HG02870 (cell line): ENCODE measurements at regions not wholly inside any gene's neighbourhood (a gene's known extent, or its start where the extent isn't known, plus 50 kb on each side); places are given as distances from the start of the nearest gene placed in this dataset.
"Not testable (repeated sequence)": the region's sequence is repeated elsewhere in the genome, so short reads cannot be mapped to it uniquely, and the experiment has no call there.

ENCODE experiments used
- ATAC-seq: cut with Tn5 transposase; IDR thresholded peaks from one replicate; pipeline ENCODE4 v1.9.1; 2021; ENCODE audit warnings: mild to moderate bottlenecking, moderate library complexity; ENCODE audit not compliant: unreplicated experiment

DNA sequence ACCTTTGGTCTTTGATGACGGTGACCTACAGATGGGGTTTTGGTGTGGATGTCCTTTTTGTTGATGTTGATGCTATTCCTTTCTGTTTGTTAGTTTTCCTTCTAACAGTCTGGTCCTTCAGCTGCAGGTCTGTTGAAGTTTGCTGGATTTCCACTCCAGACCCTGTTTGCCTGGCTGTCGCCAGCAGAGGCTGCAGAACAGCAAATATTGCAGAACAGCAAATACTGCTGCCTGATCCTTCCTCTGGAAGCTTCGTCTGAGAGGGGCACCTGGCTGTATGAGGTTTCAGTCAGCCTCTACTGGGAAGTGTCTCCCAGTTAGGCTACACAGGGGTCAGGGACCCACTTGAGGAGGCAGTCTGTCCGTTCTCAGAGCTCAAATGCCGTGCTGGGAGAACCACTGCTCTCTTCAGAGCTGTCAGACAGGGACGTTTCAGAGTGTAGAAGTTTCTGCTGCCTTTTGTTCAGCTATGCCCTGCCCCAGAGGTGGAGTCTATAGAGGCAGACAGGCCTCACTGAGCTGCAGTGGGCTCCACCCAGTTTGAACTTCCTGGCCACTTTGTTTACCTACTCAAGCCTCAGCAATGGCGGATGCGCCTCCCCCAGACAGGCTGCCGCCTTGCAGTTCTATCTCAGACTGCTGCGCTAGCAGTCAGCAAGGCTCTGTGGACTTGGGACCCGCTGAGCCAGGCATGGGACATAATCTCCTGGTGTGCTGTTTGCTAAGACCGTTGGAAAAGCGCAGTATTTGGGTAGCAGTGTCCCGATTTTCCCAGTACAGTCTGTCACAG is 156.4 kb upstream of the NR3C2 start:
- not testable (repeated sequence) for ATAC-seq

DNA sequence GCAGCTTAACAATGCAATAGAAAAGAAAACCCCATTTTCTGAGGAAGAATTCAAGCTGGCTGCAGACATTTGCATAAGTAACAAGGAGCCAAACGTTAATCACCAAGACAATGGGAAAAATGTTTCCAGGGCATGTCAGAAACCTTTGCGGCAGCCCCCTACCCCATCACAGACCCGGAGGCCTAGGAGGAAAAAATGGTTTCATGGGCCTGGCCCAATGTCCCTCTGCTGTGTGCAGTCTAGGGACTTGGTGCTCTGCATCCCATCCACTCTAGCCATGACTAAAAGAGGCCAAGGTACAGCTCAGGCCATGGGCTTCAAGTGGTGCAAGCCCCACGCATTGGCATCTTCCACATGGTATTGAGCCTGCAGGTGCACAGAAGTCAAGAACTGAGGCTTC is 147.0 kb upstream of the NR3C2 start:
- no peak for ATAC-seq

DNA sequence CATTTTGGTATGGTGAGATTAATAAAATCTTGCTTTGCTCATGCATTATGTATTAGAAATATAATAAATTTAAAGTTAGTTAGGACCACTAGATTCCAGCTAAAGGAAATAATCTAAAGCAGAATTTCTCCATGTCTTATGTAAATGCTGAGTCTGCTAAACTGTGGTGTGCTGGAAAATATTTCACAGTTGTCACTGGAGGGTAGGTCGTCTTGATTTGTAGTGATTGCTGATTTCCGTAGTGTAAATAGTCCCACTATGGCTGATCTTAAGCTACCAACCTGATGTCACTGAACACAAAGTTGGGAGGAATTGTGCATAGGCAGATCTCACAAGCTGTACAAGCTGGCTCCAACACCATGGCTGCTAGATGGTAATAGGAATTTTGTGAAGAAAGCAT is 133.4 kb upstream of the NR3C2 start:
- ATAC-seq: no peak

DNA sequence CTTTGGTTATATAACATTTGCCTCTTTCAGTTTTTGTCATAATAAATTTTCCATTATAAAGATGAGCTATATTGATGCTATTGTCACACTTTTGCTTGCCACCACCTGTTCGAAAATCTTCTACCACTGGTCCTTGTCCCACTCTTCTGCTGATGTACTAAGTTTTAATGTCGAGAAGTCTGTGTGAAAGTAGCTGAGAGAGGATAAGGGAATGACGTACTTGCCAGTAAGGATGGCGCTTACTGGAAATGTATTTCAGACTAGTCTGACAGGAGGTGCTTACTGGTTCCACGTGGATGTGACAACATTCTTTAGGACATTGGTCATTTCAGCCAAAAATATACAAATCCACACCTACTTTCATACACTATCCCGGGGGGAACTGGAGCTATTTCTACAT is 132.7 kb upstream of the NR3C2 start:
- no peak for ATAC-seq

DNA sequence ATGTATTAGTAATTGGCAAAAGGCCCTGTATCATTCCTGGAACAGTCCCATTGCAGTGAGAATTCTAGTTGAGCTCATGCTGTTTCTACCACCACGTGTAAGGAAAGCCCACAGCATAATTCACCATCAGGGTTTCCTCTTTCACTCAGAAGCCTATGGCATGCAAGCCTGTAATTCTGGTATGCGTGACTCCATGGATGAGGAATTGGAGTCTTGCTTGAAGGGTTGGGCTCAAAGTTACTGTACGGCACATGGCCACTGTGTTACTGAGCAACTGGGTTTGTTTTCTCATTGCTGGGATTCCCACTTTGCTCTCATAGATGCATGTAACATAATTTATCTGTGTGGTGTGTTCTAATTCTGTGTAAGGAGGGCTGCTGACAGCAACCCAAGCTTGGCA is 132.3 kb upstream of the NR3C2 start:
- no peak for ATAC-seq

DNA sequence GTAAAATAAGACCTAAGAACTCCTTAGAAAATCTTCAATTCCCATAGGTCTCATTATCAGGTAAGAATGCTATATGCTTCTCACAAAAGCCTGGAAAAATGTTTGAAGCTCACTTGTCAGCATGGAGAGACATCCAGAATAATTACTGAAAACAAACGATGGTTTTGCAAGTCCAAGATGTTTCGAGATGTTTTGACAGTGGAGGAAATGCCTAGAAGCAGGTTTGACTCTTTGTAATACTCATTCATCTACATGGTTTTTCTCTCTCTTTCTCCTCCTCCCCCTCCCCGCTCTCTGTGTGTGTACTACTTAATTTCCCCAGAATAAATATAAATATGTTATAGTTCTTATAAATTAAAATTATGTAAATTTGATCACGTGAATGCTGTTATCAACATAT is 131.9 kb upstream of the NR3C2 start:
- no peak for ATAC-seq

DNA sequence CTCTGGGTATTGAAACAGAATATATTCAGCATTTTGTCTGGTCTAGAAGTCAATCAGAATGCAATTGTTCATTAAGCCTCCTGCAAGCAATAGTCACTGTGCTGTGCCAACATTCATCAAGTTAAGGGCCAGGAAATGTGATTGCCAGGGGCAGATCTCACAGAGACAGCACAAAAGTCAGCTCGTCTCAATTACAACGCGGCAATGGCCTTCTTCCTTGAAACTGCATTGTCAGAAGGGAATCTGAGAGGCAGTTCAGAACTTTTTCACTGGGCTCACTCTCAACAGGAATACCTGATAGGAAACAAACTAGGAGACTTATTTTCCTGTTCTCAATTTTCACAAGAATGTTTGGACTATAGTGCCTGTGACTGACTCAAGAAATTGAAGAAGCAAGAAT is 131.1 kb upstream of the NR3C2 start:
- no peak for ATAC-seq

DNA sequence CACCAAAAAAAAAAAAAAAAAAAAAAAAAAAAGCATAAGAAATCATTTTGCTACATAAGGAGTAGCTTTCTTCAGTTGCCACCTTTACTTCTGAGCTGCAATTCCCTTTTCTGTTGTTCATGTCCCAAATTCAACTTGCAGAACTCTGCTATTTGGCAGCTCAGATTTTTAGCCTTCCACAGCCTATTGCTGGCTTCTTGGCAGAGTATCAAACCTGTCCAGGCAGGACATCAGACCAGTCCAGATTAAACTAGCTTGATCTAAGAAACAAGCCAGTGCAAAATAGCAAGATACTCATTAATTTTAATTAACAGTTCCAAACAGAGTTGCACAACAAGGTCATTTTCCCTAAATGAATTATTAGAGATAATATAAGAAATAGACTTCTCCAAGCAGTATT is 123.6 kb upstream of the NR3C2 start:
- ATAC-seq: no peak

DNA sequence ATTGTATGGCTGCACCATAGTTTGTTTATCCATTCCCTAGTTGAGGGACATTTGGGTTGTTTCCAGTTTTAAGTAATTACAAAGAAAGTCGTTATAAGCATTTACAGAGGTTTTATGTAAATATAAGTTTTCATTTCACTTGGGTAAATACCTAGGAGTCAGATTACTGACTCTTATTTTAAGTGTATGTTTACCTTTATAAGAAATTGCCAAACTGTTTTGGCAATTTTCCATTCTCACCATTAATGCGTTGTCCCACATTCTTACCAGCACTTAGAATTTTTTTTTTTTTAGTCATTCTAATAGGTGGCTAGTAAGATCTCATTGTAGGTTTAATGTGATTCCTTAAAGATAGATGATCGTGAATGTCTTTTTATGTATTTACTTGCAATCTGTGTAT is 121.5 kb upstream of the NR3C2 start:
- no peak for ATAC-seq

DNA sequence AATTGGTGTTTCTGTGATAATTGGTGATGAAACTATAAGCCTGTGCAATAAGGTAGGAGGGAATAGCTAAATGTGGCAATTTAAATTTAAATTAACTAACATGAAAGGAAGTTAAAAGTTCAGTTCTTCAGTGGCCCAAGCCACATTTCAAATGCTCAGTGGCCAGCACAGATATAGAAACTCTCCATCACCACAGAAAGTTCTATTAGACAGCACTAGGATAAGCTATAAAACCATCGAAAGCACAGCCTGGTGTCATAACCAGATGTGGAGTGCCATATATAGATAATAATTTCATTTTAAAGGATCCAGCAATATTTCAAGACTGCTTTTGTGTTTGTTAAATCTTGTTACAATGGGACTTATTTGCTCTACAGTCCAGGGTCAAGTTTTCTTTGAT is 119.3 kb upstream of the NR3C2 start:
- ATAC-seq: no peak

DNA sequence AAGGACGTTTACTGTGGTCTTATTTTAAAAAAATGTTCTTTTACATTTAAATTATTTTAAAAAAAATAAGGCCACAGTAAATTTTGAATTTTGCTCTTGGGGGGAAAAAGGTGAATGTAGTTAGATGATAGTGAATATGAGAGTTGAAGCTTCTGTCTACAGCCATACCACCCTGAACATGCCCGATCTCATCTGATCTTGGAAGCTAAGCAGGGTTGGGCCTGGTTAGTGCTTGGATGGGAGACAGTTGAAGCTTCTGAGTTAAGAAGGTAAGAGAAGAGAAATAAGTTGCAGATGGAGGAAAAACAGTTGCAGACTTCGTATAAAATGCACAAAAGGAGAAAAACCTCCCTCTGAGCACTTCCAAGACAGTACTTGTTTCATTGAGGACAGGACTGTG is 115.6 kb upstream of the NR3C2 start:
- no peak for ATAC-seq

DNA sequence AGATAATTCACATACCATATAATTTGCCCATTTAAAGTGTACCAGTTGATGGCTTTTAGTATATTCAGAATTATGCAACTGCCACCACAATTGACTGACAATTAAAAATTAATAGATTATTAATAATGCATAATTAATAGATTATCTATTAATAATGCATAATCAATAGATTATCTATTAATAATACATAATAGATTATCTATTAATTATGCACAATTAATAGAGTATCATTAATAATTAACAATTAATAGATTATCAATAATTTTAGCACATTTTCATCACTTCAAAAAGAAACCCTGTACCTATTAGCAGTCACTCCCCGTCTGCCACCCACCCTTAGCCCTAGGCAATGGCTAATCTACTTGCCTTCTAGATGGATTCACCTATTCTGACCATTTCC is 108.6 kb upstream of the NR3C2 start:
- no peak for ATAC-seq

DNA sequence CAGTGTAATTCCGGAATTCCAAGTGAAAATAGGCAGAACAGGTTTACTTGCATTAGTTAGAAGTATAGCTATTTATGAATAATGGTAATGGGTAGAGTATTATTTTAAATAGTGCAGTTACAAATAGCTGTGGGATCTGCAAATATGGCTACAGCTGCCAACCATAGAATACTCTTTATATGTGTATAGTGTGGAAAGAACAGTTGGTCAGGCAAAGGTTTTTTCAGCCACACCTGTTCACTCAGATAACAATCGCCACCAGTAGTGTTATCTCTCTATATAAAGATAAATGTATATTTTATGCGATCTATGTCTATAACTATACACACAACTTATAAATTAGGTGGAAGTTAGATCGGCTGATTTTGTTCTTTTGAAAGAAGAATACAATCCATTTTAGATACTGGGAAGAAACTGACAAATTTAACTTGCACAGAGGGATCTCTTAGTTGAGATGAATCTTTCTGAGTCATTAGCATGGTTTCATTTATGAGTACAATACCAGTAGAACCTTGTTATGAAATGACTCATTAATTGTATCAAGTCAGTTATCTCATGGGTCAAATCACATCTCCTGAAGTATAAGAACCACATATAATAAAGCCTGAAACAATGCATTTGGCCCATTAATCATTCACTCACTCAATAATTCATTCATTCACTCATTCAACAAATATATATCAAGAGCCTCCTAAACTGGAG is 100.9 kb upstream of the NR3C2 start:
- no peak for ATAC-seq

DNA sequence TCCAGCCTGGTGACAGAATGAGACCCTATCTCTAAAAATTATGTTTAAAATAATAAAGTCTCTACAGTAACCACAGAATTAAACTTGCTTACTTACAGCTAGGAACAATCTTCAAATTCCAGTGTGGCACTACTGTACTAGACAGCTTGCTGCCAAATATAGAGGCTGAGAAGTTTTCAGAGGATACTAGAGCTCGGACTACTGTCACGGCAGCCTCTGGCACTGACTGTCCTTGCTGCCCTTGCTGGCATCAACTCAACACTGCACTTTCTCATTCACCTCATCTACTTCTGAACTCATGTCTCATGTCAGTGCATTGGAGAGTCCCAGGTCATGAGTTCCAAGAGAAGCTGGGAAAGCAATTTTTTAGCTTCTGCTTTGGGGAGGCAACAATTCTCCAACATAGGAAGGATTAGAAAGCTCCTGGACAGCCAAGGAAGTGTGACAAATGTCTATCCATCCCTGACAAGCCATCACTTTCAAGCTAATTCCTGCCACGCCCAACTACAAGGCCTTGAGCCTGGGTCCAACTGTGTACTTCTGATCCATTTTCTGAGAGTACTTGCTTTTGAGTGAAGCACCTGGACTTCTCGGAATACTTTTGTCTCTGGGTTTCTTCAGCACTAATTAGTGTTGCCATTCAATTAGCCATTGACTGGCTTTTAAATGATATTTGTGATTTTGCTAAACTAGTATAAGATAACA is 98.6 kb upstream of the NR3C2 start:
- no peak for ATAC-seq

DNA sequence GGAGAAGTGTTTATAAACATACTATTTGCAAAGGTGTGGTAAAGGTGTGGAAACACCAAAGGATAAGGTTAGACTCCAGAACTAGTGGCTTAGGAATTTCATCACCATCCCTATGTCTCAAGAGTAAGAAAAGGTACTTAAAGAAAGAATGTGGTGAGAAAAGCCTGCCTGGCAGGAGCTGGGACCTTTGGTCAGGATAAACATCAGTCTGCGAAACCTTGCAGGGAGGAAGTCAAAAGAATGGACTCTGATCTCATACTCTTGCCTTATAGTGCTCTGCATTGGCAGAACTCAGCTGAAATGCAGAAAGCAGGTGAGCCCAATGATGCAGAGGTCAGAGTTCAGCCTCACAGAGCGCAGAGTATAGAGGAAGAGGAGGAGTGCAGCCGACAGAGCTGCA is 97.2 kb upstream of the NR3C2 start:
- no peak for ATAC-seq

DNA sequence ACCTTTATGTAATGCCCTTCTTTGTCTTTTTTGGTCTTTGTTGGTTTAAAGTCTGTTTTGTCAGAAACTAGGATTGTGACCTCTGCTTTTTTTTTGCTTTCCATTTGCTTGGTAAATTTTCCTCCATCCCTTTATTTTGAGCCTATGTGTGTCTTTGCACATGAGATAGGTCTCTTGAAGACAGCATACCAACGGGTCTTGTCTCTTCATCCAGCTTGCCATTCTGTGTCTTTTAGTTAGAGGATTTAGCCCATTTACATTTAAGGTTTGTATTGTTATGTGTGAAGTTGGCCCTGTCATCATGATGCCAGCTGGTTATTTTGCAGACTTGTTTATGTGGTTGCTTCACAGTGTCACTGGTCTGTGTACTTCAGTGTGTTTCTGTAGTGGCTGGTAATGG is 91.6 kb upstream of the NR3C2 start:
- ATAC-seq: not testable (repeated sequence)

DNA sequence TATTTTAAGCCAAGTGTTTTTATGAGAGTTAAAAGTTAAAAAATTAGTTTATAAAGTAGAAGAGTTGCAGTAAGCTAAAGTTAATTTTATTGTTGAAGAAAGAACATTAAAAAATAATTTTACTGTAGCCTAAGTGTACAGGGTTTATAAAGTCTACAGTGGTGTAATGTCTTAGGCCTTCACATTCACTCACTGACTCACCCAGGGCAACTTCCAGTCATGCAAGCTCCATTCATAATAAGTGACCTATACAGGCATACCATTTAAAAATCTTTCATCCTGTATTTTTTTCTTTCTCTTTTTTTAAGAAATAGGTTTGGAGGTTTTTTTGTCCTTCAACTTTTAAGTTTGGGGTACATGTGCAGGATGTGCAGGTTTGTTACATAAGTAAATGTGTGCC is 87.9 kb upstream of the NR3C2 start:
- no peak for ATAC-seq

DNA sequence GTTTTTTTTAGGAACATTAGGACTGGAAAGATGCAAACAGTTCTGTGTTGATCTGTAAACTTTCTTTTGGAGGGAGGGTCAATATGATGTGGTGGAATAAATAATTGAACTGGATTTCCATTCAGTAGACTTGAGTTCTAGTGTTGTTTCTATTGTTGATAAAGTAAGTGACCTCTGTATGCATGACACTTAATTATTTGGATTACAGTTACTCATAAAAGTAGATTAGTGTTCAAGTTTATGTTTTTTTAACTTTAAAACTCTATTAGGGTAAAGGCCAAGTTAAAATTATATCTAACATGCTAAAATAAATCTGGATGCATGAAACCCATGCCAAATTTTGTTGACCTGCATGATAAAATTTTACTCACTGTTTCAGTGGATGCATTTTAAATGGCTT is 85.4 kb upstream of the NR3C2 start:
- ATAC-seq: no peak

DNA sequence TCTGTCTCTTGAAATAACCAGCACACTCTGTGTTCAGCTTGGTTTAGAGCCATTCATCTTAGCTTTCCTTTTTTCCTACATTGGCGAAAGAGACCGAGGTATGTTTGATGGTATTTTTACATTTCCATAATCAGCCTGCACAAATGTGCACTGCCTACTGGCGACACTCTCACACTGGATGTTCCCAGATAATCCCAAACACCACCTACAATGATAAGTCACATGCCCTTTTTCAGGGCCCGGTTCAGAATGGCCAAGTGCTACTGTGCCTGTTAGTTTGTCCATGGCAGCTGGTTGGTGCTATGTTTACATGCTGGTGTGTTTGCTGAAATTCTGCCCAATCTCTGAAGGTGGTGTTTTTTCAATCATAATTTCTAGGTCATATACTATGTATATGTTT is 80.8 kb upstream of the NR3C2 start:
- no peak for ATAC-seq

DNA sequence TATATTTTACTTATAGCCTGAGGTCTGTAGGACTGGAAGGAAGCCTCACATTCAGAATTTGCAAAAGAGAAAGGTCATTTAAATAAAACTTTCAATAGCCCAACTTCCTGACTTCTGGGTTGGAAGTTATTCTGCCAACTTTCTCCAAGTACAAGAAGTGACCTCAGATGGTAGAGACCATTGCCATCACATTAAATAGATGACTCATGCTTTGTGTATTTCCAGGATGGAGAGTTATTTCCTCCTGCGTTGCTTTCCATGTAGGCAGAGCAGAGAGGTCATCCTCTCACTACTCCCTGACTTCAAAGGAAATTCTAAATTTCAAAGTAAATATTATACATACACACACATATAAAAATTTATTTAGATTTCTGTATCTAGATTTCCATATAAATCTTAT is 73.0 kb upstream of the NR3C2 start:
- no peak for ATAC-seq

DNA sequence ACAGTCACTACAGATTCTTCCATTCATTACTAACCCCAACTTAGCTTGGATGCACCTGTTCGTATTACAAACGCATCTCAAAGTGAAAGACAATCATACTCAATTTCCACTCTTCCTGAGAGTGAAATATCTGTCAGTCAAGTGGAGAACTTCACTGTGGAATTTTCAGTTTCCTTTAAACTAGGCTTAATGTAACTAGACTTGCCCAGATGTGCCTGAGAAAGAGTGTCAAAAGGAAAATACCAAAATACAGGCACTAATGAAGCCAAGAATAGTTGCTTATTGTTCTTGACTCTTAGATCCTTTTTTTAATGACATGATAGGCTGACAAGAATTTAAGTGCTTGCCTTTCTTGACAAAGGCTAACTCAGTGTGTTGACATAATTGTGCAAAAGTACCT is 72.4 kb upstream of the NR3C2 start:
- ATAC-seq: no peak

DNA sequence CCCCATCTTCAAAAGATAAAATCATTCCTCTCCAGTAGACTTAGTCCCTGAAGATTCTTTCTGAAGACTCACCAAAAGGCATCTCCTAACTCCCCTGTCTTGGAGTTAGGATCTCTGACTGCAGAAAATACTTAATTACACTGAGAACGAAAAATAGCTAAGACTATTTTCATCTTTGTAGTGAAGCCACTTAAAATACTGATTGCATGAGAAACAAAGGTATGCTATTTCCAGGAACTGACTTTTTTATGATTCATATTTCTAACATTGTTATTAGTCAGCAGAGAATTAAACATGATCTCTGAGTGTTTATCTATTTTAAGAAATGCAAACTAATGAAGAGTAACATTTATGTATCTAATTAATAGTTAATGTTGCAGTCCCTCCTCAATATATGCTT is 71.8 kb upstream of the NR3C2 start:
- ATAC-seq: no peak
